HG03060 (cell line): ENCODE measurements at regions not wholly inside any gene's neighbourhood (a gene's known extent, or its start where the extent isn't known, plus 50 kb on each side); places are given as distances from the start of the nearest gene placed in this dataset.
"Not testable (repeated sequence)": the region's sequence is repeated elsewhere in the genome, so short reads cannot be mapped to it uniquely, and the experiment has no call there.

Experiments used
- ATAC-seq: cut with Tn5 transposase; IDR thresholded peaks from one replicate; pipeline ENCODE4 v1.9.1; 2021; ENCODE audit warnings: low read depth, moderate number of reproducible peaks; ENCODE audit not compliant: unreplicated experiment

DNA sequence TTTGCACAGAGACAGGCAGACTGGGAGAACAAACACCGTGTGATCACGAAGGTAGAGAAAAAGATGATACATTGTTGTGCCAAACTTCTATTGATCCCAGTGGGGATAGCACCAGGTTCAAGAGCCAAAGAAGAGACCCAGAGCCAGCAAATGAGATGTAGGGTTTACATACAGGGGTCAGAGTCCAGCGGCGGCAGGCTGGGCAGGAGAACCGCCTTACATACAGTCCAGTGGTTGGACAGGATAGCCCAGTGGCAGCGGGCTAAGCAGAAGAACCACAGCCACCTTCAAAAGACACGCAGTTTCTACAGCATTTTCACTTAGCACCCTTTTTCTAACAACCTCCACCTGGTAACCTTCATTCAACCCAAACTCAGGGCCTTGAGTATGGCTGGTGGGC lies 932.8 kb downstream of the SLC4A3 start:
- ATAC-seq = no peak

DNA sequence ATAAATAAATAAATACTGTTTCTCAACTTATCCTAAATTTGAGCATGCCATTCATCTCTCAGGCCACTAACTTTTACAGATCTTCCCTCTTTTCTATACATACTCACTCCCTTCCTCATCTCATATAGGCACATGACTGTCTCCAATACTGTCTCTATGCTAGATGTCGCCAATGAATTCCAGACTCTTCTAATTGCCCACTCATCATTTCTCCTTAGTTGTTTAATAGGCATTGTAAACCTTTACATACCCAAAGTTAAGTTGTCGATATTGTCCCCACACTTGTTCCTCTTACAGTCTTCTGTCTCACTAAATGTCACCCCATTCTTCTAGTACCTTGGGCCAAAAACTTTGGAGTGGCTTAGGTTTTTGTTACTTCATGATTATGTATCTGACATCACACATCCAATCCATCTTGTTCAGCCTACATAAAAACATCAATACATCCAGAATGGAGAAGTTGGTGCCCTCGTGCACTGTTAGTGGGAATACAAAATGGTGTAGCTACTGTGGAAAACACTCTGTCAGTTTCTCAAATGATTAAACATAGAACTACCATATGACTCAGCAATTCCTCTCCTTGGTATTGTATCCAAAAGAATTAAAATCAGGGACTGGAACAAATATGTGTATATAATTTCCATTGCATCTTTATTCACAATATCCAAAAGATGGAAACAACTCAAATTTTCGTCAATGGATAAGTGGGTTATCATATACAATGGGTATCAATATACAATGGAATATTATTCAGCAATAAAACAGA lies 935.1 kb downstream of the SLC4A3 start:
- no peak for ATAC-seq

DNA sequence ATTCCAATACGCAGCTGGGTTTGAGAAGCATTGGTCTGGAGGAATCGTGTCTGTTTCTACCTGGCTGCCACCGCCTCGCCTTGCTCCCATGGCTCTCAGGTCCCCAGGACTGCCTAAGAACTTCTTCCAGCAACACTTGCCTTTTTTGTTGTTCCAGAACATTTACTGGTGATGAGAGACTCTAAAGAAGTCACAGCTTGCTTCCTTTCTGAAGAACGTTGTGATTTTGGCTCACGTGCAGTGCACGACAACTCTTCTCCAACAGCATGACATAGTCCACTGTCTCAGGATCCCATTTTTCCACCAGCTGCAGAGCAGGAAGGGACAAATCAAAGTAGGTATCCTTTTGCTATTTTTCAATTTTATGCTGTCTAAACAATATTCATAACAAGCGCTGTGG lies 940.9 kb downstream of the SLC4A3 start:
- ATAC-seq = no peak

DNA sequence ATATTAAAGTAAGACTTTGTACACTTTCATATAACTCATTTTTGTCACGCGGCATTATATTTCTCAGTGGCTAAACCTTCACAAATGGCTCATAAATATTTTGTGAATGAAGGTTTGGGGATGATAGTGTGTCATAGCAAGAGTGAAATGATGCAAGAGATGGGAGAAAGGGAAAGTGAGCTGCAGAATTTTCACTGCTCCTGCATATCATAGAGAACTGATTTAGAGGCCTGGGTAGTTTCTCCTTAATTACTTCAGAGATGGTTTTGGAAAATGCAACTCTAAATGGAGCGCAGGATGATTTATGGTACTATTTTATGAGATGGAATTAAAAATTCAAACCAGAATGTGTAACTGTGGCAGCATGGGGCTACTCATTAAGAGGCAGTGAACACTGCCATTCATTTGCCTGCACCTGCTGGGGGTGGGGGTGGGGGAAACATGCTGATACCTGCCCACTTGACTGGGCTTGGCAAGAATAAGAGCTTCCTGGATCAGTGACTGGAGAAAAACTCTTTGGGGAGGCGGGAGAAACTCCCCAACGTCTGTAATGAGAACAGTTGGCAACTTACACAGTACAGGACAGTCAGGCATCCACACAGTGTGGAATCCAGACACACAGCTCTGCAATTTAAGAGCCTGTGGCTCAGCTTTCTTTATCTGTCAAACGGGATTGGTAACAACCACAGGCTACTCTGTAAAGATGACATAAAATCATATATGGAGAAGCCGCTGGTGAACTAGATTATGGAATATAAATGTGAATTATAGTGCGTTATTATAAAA lies 941.9 kb downstream of the SLC4A3 start:
- no peak for ATAC-seq

DNA sequence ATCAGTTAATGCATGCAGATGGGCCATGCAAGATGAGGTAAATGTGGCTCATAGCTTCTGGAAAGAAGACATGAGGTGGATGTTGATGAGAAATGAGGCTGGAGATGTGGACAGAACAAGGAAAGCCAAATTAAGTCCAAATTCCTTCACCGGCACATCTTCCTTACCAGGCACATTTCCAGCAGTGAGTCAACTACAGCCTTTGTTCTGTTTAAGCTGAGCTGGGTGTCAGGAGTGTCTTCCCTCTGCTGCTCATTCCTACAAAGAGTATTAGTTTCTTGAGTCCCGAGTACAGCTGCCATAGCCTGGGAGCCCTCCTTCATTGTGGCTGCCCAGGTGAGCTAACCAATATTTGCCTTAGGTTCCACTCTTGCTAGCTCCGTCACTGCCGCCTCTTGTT lies 945.0 kb downstream of the SLC4A3 start:
- ATAC-seq = no peak

DNA sequence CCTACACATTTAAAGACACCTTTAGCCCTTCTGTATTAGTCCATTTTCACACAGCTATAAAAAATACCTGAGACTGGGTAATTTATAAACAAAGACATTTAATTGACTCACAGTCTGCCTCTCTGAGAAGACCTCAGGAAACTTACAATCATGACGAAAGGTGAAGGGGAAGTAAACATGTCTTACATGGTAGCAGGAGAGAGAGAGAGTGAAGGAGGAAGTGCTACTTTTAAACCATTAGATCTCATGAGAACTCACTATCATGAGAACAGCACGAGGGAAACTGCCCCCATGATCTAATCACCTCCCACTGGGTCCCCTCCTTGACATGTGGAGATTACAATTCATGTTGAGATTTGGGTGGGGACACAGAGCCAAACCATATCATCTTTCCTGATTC lies 946.6 kb downstream of the SLC4A3 start:
- no peak for ATAC-seq

GRCh38 chr2:220575963-220576362 lies 948.5 kb downstream of the SLC4A3 start:
- no peak for ATAC-seq

DNA sequence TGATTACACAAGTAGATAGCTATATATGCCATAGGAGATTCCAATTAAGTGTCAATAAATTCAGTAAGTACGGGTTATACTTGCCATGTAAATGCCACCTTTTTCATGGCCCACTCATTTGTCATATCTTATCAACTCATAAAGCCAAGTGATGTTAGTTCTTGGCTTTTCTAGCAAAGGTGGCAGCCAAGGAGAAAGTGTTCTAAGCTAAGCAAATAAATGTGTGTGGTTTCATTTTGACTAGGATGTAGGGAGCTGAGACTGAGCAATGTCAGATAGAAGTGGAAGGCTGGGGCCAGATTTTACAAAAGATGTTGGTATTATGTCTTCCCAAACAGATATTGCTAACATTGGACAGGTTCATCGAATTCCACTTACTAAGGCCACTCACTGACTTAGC lies 952.0 kb downstream of the SLC4A3 start:
- ATAC-seq = no peak

DNA sequence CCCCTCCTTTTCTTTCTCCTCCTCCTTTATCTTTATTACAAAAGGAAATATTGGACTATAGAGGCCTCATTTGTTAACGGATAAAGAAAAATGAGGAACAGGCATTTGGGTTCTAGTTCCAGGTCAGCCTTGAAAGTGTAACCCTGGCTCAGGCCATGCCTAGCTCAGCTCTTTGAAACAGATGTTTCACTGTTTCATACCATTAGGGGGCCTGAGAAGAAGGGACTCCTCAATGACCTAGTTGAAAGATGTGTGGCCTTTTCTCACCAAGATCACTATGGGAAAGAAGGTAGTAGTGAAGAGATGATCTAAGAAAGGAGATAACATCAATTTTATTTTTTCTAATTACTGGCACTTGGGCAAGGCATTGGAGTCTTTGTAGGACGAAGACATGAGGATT lies 952.7 kb downstream of the SLC4A3 start:
- ATAC-seq = no peak

- no peak for ATAC-seq
These were observed 956.3 kb downstream of the SLC4A3 start for GRCh38 chr2:220583725-220584124.

GRCh38 chr2:220585241-220585640 lies 957.8 kb downstream of the SLC4A3 start:
- ATAC-seq = no peak

- ATAC-seq = no peak
These were observed 959.6 kb downstream of the SLC4A3 start for GRCh38 chr2:220586980-220587530.

DNA sequence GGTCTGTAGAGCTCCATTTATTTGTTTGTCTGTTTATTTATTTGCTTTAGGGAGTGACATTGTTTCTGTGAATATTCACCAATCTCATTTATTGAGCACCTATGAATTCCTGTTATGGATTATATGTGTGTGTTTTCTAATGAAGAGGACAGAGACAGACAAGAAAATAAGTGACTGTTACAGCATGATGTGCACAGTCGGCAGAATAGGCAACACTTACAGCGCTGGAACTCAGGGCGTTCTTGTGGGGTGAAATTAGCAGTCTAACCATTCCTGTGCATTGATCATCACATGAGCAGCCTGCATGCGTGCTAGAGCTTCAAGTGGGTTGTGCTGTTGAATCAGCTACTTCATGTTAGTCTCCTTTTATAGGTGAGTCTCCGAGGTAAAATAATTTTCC lies 960.7 kb downstream of the SLC4A3 start:
- ATAC-seq = no peak

GRCh38 chr2:220590476-220590875 lies 963.0 kb downstream of the SLC4A3 start:
- no peak for ATAC-seq

GRCh38 chr2:220593526-220593925 lies 966.1 kb downstream of the SLC4A3 start:
- ATAC-seq = no peak

- ATAC-seq = no peak
These were observed 970.4 kb downstream of the EPHA4 start for GRCh38 chr2:220601674-220602073.

- not testable (repeated sequence) for ATAC-seq
These were observed 959.1 kb downstream of the EPHA4 start for GRCh38 chr2:220613004-220613403.

- no peak for ATAC-seq
These were observed 958.0 kb downstream of the EPHA4 start for GRCh38 chr2:220614064-220614463.

- ATAC-seq = no peak
These were observed 952.4 kb downstream of the EPHA4 start for GRCh38 chr2:220619525-220620220.

DNA sequence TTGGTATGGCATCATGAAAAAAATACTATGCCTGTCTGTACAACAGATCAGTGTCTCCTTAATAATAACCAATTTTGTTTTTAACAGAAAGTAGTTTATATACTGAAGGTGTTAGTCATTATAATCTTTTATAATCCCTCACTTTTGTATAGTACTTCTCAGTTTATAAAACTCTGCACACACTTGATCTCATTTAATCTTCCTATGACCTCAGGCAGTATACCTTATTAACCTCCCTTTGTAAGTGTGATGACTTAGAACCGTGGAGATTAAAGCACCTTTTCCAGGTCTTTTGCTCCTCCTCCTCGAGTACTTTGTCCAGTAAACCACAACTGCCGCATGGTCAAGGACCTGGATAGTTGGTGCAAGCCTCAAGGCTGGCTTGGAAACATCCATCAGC lies 945.5 kb downstream of the EPHA4 start:
- no peak for ATAC-seq

- ATAC-seq = no peak
These were observed 943.9 kb downstream of the EPHA4 start for GRCh38 chr2:220628252-220628651.
